ENCODE measurements at regions not wholly inside any gene's neighbourhood (a gene's known extent, or its start where the extent isn't known, plus 50 kb on each side); places are given as distances from the start of the nearest gene placed in this dataset.
"Not testable (repeated sequence)": the region's sequence is repeated elsewhere in the genome, so short reads cannot be mapped to it uniquely, and the experiment has no call there.

DNA sequence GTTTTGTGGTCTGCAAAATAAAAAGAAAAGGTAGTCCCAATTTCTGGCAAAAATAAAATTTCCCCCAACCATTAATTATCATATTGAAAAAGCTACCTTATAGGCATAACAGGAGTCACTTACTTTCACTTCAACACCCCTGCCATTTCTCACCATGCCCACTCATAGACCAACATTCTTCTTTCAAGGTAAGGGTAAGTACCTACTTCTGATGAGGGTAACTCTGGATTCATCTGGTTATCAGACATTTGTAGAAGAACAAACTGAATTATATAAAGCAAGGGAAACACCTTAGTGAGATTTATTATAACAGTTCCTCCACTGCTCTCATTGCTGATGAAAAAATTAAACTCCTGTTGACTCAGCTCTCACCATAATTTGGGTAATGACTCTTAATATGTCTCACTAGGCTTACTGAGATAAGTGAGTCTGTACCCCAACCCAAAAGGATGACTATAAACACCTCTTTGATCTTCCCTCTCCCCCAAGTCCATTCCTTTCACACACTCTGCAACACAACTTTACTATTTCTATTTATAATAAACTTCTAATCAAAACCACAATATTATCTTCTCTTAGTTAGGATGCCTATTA is 287.6 kb downstream of the KDM5D start:
- intact Hi-C loops (cut with DNase I, micrococcal nuclease), result no loop called here
- Histone ChIP-seq H3K27ac (ENCODE audit: low read depth in 1 of 2, low read length in 2 of 2) (no peak overlapping the region), H3K4me3 (ENCODE audit: low read length) (no peak overlapping the region), H3K4me1 (ENCODE audit: insufficient read depth, low read length) (no peaks in the 10 kb centered on the region), H3K27me3 (ENCODE audit: control insufficient read depth in 1 of 2, insufficient read depth in 2 of 2, low read length in 2 of 2) (no peaks in the 10 kb centered on the region), H3K9me3 (ENCODE audit: control insufficient read depth in 1 of 2, insufficient read depth in 1 of 2, low read length in 2 of 2) (no peaks in the 10 kb centered on the region), H3K36me3 (ENCODE audit: insufficient read depth, low read length) (no peaks in the 10 kb centered on the region)
- H3K27ac Mint-ChIP-seq, result no peak overlapping the region
- DNase-seq (no peak), ATAC-seq (ENCODE audit: poor library complexity) (no peak)
- no peaks in the 10 kb centered on the region for H3K9me3 Mint-ChIP-seq
- ChIA-PET POLR2A (no interaction called here), CTCF (no interaction called here)
- H3K4me3 Mint-ChIP-seq, result no peak overlapping the region
- peaks cover 36% of the 10 kb centered on the region for H3K36me3 Mint-ChIP-seq (ENCODE audit: low read depth)
- no peaks in the 10 kb centered on the region for H3K27me3 Mint-ChIP-seq
- H3K4me1 Mint-ChIP-seq (ENCODE audit: low read depth), result no peaks in the 10 kb centered on the region
- TF ChIP-seq, protein P1, sequence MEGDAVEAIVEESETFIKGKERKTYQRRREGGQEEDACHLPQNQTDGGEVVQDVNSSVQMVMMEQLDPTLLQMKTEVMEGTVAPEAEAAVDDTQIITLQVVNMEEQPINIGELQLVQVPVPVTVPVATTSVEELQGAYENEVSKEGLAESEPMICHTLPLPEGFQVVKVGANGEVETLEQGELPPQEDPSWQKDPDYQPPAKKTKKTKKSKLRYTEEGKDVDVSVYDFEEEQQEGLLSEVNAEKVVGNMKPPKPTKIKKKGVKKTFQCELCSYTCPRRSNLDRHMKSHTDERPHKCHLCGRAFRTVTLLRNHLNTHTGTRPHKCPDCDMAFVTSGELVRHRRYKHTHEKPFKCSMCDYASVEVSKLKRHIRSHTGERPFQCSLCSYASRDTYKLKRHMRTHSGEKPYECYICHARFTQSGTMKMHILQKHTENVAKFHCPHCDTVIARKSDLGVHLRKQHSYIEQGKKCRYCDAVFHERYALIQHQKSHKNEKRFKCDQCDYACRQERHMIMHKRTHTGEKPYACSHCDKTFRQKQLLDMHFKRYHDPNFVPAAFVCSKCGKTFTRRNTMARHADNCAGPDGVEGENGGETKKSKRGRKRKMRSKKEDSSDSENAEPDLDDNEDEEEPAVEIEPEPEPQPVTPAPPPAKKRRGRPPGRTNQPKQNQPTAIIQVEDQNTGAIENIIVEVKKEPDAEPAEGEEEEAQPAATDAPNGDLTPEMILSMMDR (IDR thresholded peaks at IDR 0.05), result no peak

DNA sequence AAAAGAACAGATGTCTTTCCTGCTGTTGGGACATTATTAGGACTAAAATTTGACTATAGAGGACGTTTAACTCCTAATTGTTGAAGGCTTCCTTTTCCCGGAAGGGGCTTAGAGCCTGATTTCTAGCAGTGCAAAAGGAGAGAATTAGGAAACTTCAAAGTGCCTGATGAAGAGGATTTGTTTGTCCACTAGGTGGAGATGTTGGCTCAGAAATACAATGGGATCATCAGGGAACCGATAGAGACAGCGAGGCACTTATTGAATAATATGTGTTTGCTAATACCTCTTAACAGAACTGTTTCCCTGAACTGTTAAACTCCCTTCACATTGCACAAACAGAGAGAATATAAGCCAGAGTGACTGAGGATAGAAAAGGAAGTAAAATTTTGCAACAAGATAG is 311.5 kb downstream of the KDM5D start:
- CTCF ChIA-PET, result no interaction called here

DNA sequence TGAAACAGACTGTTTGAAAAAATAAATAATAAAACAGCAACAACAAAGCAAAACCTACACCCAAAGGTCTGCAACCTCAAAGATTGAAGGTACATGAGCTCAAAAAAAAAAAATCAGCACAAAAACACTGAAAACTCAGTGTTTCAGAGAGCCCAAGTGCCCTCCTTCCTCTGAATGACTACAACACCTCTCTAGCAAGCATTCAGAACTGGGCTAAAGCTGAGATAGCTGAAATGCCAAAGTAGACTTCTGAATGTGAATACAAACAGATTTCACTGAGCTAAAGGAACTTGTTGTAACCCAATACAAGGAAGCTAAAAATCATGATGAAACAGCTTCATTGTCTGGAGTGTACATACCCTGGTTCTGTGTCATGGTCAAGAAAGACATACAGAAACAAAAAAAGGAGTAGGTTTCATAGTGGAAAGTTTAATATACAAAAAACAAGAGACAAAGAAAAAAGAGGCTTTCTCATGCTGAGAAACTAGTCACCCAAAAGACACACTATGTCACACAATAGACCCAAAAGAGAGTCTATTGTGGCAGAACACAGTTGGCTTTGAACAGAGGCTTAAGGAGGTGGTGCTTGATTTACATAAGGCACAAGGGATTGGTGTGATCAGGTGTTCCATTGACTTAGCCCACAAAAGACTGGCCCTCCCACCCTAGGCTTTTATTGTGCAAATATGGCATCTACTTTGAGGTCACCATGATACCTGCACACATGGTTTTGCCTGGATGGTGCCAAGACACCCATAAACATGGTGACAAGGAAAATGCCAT is 316.6 kb downstream of the KDM5D start:
- no peaks in the 10 kb centered on the region for H3K36me3 ChIP-seq (ENCODE audit: insufficient read depth, low read length)
- no peak overlapping the region for H3K27ac ChIP-seq (ENCODE audit: low read depth in 1 of 2, low read length in 2 of 2)
- Mint-ChIP-seq H3K36me3 (ENCODE audit: low read depth) (no peaks in the 10 kb centered on the region), H3K9me3 (no peaks in the 10 kb centered on the region), H3K4me3 (no peak overlapping the region), H3K4me1 (ENCODE audit: low read depth) (peaks cover 5% of the 10 kb centered on the region), H3K27ac (no peak overlapping the region), H3K27me3 (no peaks in the 10 kb centered on the region)
- TF ChIP-seq, protein P1 (IDR thresholded peaks at IDR 0.05), result no peak
- no peaks in the 10 kb centered on the region for H3K4me1 ChIP-seq (ENCODE audit: insufficient read depth, low read length)
- no peak for ATAC-seq (ENCODE audit: poor library complexity)
- ChIA-PET CTCF (no interaction called here), POLR2A (no interaction called here)
- intact Hi-C loops (cut with DNase I, micrococcal nuclease), result no loop called here
- no peak for DNase-seq
- H3K4me3 ChIP-seq (ENCODE audit: low read length), result no peak overlapping the region
- H3K27me3 ChIP-seq (ENCODE audit: control insufficient read depth in 1 of 2, insufficient read depth in 2 of 2, low read length in 2 of 2), result no peaks in the 10 kb centered on the region
- no peaks in the 10 kb centered on the region for H3K9me3 ChIP-seq (ENCODE audit: control insufficient read depth in 1 of 2, insufficient read depth in 1 of 2, low read length in 2 of 2)

More for the DNA sequence above, 311.5 kb downstream of the KDM5D start:
- Mint-ChIP-seq H3K9me3 (no peaks in the 10 kb centered on the region), H3K27ac (no peak overlapping the region), H3K4me1 (ENCODE audit: low read depth) (peaks cover 10% of the 10 kb centered on the region), H3K4me3 (no peak overlapping the region), H3K36me3 (ENCODE audit: low read depth) (peaks cover 6% of the 10 kb centered on the region), H3K27me3 (no peaks in the 10 kb centered on the region)
- Histone ChIP-seq H3K9me3 (ENCODE audit: control insufficient read depth in 1 of 2, insufficient read depth in 1 of 2, low read length in 2 of 2) (no peaks in the 10 kb centered on the region), H3K4me3 (ENCODE audit: low read length) (no peak overlapping the region), H3K4me1 (ENCODE audit: insufficient read depth, low read length) (no peaks in the 10 kb centered on the region), H3K36me3 (ENCODE audit: insufficient read depth, low read length) (no peaks in the 10 kb centered on the region), H3K27me3 (ENCODE audit: control insufficient read depth in 1 of 2, insufficient read depth in 2 of 2, low read length in 2 of 2) (no peaks in the 10 kb centered on the region), H3K27ac (ENCODE audit: low read depth in 1 of 2, low read length in 2 of 2) (no peak overlapping the region)
- TF ChIP-seq, protein P1 (IDR thresholded peaks at IDR 0.05), result peak; percentile 62
- POLR2A ChIA-PET, result interaction anchor here (0.6 kb wide), 2 partner anchors 18 to 70 kb away, joined by 3 to 4 read pairs; no protein-coding TSS in a partner anchor
- intact Hi-C loops (cut with DNase I, micrococcal nuclease), result loop anchor here (1.0 to 10.0 kb wide), 9 partner anchors 70 to 1652 kb away; partner anchors contain the start of gene KDM5D (in 1 of the 2)
- ATAC-seq (ENCODE audit: poor library complexity) (peak; percentile 49), DNase-seq (peak in 4 of 14 experiments; percentile 1 to 76 (median 68))

DNA sequence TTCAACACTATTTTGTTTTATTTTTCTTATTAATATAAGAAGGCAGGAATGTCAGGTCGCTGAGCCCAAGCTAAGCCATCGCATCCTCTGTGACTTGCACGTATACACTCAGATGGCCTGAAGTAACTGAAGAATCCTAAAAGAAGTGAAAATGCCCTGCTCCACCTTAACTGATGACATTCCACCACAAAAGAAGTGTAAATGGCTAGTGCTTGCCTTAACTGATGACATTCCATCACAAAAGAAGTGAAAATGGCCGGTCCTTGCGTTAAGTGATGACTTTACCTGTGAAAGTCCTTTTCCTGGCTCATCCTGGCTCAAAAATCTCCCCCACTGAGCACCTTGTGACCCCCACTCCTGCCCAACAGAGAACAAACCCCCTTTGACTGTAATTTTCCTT is 317.3 kb downstream of the KDM5D start:
- H3K27me3 Mint-ChIP-seq; H3K4me3 ChIP-seq (ENCODE audit: low read length); DNase-seq; H3K27ac Mint-ChIP-seq; intact Hi-C loops (cut with DNase I, micrococcal nuclease); H3K4me1 ChIP-seq (ENCODE audit: insufficient read depth, low read length); H3K36me3 Mint-ChIP-seq (ENCODE audit: low read depth); H3K36me3 ChIP-seq (ENCODE audit: insufficient read depth, low read length); H3K9me3 ChIP-seq (ENCODE audit: control insufficient read depth in 1 of 2, insufficient read depth in 1 of 2, low read length in 2 of 2); ATAC-seq (ENCODE audit: poor library complexity); CTCF ChIA-PET; H3K27ac ChIP-seq (ENCODE audit: low read depth in 1 of 2, low read length in 2 of 2); H3K4me1 Mint-ChIP-seq (ENCODE audit: low read depth); POLR2A ChIA-PET; H3K4me3 Mint-ChIP-seq; H3K9me3 Mint-ChIP-seq; H3K27me3 ChIP-seq (ENCODE audit: control insufficient read depth in 1 of 2, insufficient read depth in 2 of 2, low read length in 2 of 2): not testable (repeated sequence)

All from CD4-positive, alpha-beta T cell (primary cell).